Trophoblast cell (in vitro differentiated cells and primary cell): ENCODE measurements at regions not wholly inside any gene's neighbourhood (a gene's known extent, or its start where the extent isn't known, plus 50 kb on each side); places are given as distances from the start of the nearest gene placed in this dataset.
A peak's percentile ranks its signal among the peaks of the same experiment; 100 is the strongest.
"Not testable (repeated sequence)": the region's sequence is repeated elsewhere in the genome, so short reads cannot be mapped to it uniquely, and the experiment has no call there.

Source experiments
- DNase-seq, 2 donors: peaks; one replicate each; pipeline ENCODE4 v3.0.0-alpha.2; 2016
- H2AFZ ChIP-seq: 2 replicates; pipeline ENCODE4 v1.6.1; 2013; ENCODE audit warnings: low read length, moderate library complexity, mild to moderate bottlenecking; ENCODE audit not compliant: insufficient read depth, poor library complexity
- H2AK5ac ChIP-seq: 2 replicates; pipeline ENCODE4 v1.6.1; 2013; ENCODE audit warnings: mild to moderate bottlenecking, low read length
- H2BK120ac ChIP-seq: 2 replicates; pipeline ENCODE4 v1.6.1; 2013; ENCODE audit warnings: low read length, mild to moderate bottlenecking, moderate library complexity; ENCODE audit not compliant: insufficient read depth, poor library complexity
- H2BK12ac ChIP-seq: 2 replicates; pipeline ENCODE4 v1.6.1; 2013; ENCODE audit warnings: mild to moderate bottlenecking, low read length, moderate library complexity
- H2BK5ac ChIP-seq: 2 replicates; pipeline ENCODE4 v1.6.1; 2013; ENCODE audit warnings: low read length, low read depth, moderate library complexity, mild to moderate bottlenecking; ENCODE audit not compliant: poor library complexity
- H3K14ac ChIP-seq: 2 replicates; pipeline ENCODE4 v1.6.1; 2013; ENCODE audit warnings: mild to moderate bottlenecking, low read length
- H3K18ac ChIP-seq: 2 replicates; pipeline ENCODE4 v1.6.1; 2013; ENCODE audit warnings: mild to moderate bottlenecking, low read length
- H3K23ac ChIP-seq: 2 replicates; pipeline ENCODE4 v1.6.1; 2013; ENCODE audit warnings: low read length
- H3K27ac ChIP-seq: 2 replicates; pipeline ENCODE4 v1.5.1; 2013; ENCODE audit warnings: low read depth, mild to moderate bottlenecking, inconsistent platforms, low read length, moderate library complexity
- H3K27me3 ChIP-seq: 2 replicates; pipeline ENCODE4 v1.6.1; 2013; ENCODE audit warnings: inconsistent platforms, mild to moderate bottlenecking, low read length, moderate library complexity; ENCODE audit not compliant: insufficient read depth
- H3K36me3 ChIP-seq, 2 experiments: 1 replicate in 1 of 2; 2 replicates in 1 of 2; pipeline ENCODE4 v1.6.1; 2013; ENCODE audit warnings: low read length in 2 of 2, mild to moderate bottlenecking in 2 of 2, moderate library complexity in 1 of 2; ENCODE audit not compliant: insufficient read depth in 2 of 2, control insufficient read depth in 1 of 2
- H3K4ac ChIP-seq: 2 replicates; pipeline ENCODE4 v1.6.1; 2013; ENCODE audit warnings: low read depth, mild to moderate bottlenecking, low read length, moderate library complexity
- H3K4me1 ChIP-seq, 2 experiments: 1 replicate in 1 of 2; 2 replicates in 1 of 2; pipeline ENCODE4 v1.6.1; 2013; ENCODE audit warnings: low read length in 2 of 2, mild to moderate bottlenecking in 2 of 2, moderate library complexity in 1 of 2; ENCODE audit not compliant: insufficient read depth in 2 of 2, control insufficient read depth in 1 of 2
- H3K4me2 ChIP-seq: 2 replicates; pipeline ENCODE4 v1.6.1; 2013; ENCODE audit warnings: inconsistent platforms, mild to moderate bottlenecking, low read length, moderate library complexity
- H3K4me3 ChIP-seq: 2 replicates; pipeline ENCODE4 v1.5.1; 2013; ENCODE audit warnings: mild to moderate bottlenecking, low read depth, low read length, inconsistent platforms
- H3K79me1 ChIP-seq: one replicate; pipeline ENCODE4 v1.6.1; 2013; ENCODE audit warnings: low read length
- H3K79me2 ChIP-seq: 2 replicates; pipeline ENCODE4 v1.6.1; 2013; ENCODE audit warnings: low read length, mild to moderate bottlenecking; ENCODE audit not compliant: control insufficient read depth, insufficient read depth, poor library complexity
- H3K9ac ChIP-seq: 2 replicates; pipeline ENCODE4 v1.6.1; 2013; ENCODE audit warnings: mild to moderate bottlenecking, low read length
- H3K9me3 ChIP-seq: 2 replicates; pipeline ENCODE4 v1.6.1; 2013; ENCODE audit warnings: low read depth, mild to moderate bottlenecking, control low read depth, inconsistent platforms, low read length; ENCODE audit not compliant: insufficient read depth
- H4K12ac ChIP-seq: 2 replicates; pipeline ENCODE4 v1.6.1; 2013; ENCODE audit warnings: low read depth, mild to moderate bottlenecking, low read length, moderate library complexity
- H4K8ac ChIP-seq: 2 replicates; pipeline ENCODE4 v1.6.1; 2013; ENCODE audit warnings: low read depth, mild to moderate bottlenecking, low read length, moderate library complexity
- H4K91ac ChIP-seq: one replicate; pipeline ENCODE4 v1.6.1; 2013; ENCODE audit warnings: low read depth, mild to moderate bottlenecking, low read length, moderate library complexity
- WGBS: extraction: QIAGEN DNeasy Blood & Tissue Kit; methylation state at CpG from one replicate; pipeline ENCODE4 v1.1.7; 2013; ENCODE audit warnings: missing lambda C conversion rate; ENCODE audit not compliant: insufficient read length, insufficient coverage; ENCODE audit errors: extremely low coverage; 5-methylcytosine and 5-hydroxymethylcytosine counted together

- Histone ChIP-seq H2AK5ac (no peak overlapping the region), H3K23ac (no peak overlapping the region), H2BK12ac (no peak overlapping the region), H4K91ac (no peak overlapping the region), H3K36me3 (no peaks in the 10 kb centered on the region), H3K4ac (no peak overlapping the region), H2BK5ac (no peak overlapping the region), H2BK120ac (no peak overlapping the region), H2AFZ (no peak overlapping the region), H3K27me3 (no peaks in the 10 kb centered on the region), H3K9ac (no peak overlapping the region), H3K79me2 (no peaks in the 10 kb centered on the region), H3K27ac (no peak overlapping the region), H3K4me1 (no peaks in the 10 kb centered on the region), H3K4me3 (no peak overlapping the region), H4K12ac (no peak overlapping the region), H3K9me3 (peaks cover 3% of the 10 kb centered on the region), H3K18ac (no peak overlapping the region), H3K14ac (no peak overlapping the region), H3K79me1 (no peaks in the 10 kb centered on the region), H3K4me2 (no peak overlapping the region), H4K8ac (no peak overlapping the region)
- no CpG with 5 or more reads among the region's 1 CpG for whole genome bisulfite sequencing
- DNase-seq = no peak
These were observed 127.2 kb upstream of the CACNA1A start for GRCh38 chr19:13633522-13633922.

GRCh38 chr19:13633109-13633508 lies 126.8 kb upstream of the CACNA1A start:
- H3K79me2 ChIP-seq = no peaks in the 10 kb centered on the region
- no peak overlapping the region for H3K27ac ChIP-seq
- no peak overlapping the region for H3K18ac ChIP-seq
- H3K4me2 ChIP-seq = no peak overlapping the region
- H3K79me1 ChIP-seq = no peaks in the 10 kb centered on the region
- no peak overlapping the region for H4K12ac ChIP-seq
- H4K91ac ChIP-seq = no peak overlapping the region
- no peak overlapping the region for H3K4me3 ChIP-seq
- no peak overlapping the region for H2BK12ac ChIP-seq
- DNase-seq = no peak
- H3K4me1 ChIP-seq = no peaks in the 10 kb centered on the region
- H2BK5ac ChIP-seq = no peak overlapping the region
- H2BK120ac ChIP-seq = no peak overlapping the region
- H3K9me3 ChIP-seq = peaks cover 3% of the 10 kb centered on the region
- H3K9ac ChIP-seq = no peak overlapping the region
- no peak overlapping the region for H3K4ac ChIP-seq
- H4K8ac ChIP-seq = no peak overlapping the region
- no CpG with 5 or more reads among the region's 6 CpGs for WGBS
- no peak overlapping the region for H3K23ac ChIP-seq
- no peaks in the 10 kb centered on the region for H3K27me3 ChIP-seq
- no peak overlapping the region for H2AK5ac ChIP-seq
- no peaks in the 10 kb centered on the region for H3K36me3 ChIP-seq
- no peak overlapping the region for H3K14ac ChIP-seq
- H2AFZ ChIP-seq = no peak overlapping the region

GRCh38 chr19:13632164-13632563 lies 125.9 kb upstream of the CACNA1A start:
- H4K8ac ChIP-seq, H4K91ac ChIP-seq, H4K12ac ChIP-seq, H3K27ac ChIP-seq, H3K4me2 ChIP-seq, DNase-seq, H3K9ac ChIP-seq, H3K4me1 ChIP-seq, H2BK12ac ChIP-seq, H3K36me3 ChIP-seq, H3K27me3 ChIP-seq, H3K14ac ChIP-seq, H3K4me3 ChIP-seq, H3K79me1 ChIP-seq, H2BK120ac ChIP-seq, H3K79me2 ChIP-seq, H2BK5ac ChIP-seq, H3K18ac ChIP-seq, H3K4ac ChIP-seq, H3K23ac ChIP-seq, H2AK5ac ChIP-seq, H2AFZ ChIP-seq, H3K9me3 ChIP-seq: not testable (repeated sequence)
- no CpG with 5 or more reads among the region's 7 CpGs for whole genome bisulfite sequencing

- no peak overlapping the region for H3K18ac ChIP-seq
These were observed 123.5 kb upstream of the CACNA1A start for GRCh38 chr19:13629687-13630357.

More at GRCh38 chr19:13629687-13630357, 123.5 kb upstream of the CACNA1A start:
- no peaks in the 10 kb centered on the region for H3K36me3 ChIP-seq
- H2BK12ac ChIP-seq = no peak overlapping the region
- H3K4me3 ChIP-seq = no peak overlapping the region
- H3K27me3 ChIP-seq = no peaks in the 10 kb centered on the region
- H3K79me2 ChIP-seq = no peaks in the 10 kb centered on the region
- H3K14ac ChIP-seq = no peak overlapping the region
- no peak overlapping the region for H3K4me2 ChIP-seq
- no peak overlapping the region for H2BK120ac ChIP-seq
- no peak overlapping the region for H2AFZ ChIP-seq
- H3K23ac ChIP-seq = no peak overlapping the region
- no peaks in the 10 kb centered on the region for H3K79me1 ChIP-seq
- no peak overlapping the region for H2AK5ac ChIP-seq
- H2BK5ac ChIP-seq = no peak overlapping the region
- no peak overlapping the region for H4K12ac ChIP-seq
- H3K4me1 ChIP-seq = no peaks in the 10 kb centered on the region
- peaks cover 3% of the 10 kb centered on the region for H3K9me3 ChIP-seq
- peak in 1 of 2 donors; percentile 22 for DNase-seq
- no peak overlapping the region for H3K4ac ChIP-seq
- WGBS = no CpG with 5 or more reads among the region's 6 CpGs
- no peak overlapping the region for H3K27ac ChIP-seq
- H4K8ac ChIP-seq = no peak overlapping the region
- H4K91ac ChIP-seq = no peak overlapping the region
- no peak overlapping the region for H3K9ac ChIP-seq
